ENCODE measurements at regions not wholly inside any gene's neighbourhood (a gene's known extent, or its start where the extent isn't known, plus 50 kb on each side); places are given as distances from the start of the nearest gene placed in this dataset.
A peak's percentile ranks its signal among the peaks of the same experiment; 100 is the strongest.

DNA sequence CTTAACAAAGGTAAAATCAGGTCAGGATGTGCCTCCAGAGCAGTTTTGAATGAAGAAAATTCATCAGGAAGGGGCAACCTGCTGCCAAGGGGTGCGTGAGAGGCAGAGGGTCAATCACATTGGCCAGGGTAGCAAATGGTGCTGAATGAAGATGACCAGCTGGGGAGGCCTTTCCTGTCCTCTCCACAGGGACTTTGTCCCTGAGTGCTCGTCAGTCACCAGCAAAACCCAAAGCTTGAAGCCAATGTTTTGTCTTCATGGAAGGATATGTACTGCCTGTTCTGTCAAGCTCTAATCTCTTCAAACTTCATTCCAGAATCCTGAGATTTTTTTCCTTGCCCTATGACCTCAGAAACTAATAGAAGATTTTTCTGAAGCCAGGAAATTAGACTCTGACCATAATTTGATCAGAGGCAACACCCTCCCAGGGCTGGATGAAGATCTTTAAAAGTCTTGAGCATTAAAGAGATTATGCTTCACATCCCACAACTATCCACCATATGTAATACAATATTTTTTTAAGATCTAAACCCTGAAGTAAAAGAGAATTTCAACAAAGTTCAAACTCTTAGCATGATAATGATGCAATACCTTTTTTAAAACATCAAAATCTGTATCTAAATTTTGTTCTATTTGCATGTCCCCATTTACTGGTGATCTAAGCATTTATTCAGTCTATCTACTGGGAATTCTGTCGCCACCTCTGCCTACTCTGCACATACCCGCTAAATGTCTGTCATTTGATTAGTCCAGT, 243.0 kb downstream of the SNX13 start:
- DNase-seq: no peak

DNA sequence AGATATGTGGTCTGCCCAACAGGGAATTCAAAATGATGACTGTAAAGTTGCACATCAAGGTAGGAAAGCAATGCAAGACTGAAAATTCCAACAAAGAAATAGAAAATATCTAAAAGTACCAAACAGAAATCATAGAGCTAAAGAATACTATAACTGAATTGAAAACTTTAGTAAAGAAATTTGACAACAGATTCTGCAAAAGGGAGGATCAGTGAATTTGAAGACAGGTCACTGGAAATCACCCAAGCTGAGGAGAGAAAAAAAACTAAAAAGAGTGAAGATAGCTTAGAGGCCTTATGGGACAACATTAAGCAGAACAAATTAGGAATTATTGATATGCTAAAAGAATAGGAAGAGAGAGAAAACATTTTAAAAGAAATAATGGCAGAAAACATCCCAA, 240.6 kb downstream of the SNX13 start:
- DNase-seq: no peak

DNA sequence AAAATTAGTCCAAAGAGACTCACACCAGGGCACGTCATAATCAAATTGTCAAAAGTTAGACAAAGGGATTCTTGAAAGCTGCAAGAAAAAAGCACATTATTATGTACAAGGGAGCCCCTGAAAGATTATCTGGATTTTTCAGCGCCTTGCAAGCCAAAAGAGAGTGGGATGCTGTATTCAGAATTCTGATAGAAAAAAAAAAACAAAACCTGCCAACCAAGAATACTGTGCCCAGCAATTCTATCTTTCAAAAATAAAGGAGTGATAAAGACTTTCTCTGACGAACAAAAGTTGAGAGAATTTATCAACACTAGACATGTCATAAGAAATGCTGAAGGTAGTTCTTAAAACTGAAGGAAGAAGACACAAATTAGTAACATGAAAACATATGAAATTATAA, 240.2 kb downstream of the SNX13 start:
- no peak for DNase-seq

DNA sequence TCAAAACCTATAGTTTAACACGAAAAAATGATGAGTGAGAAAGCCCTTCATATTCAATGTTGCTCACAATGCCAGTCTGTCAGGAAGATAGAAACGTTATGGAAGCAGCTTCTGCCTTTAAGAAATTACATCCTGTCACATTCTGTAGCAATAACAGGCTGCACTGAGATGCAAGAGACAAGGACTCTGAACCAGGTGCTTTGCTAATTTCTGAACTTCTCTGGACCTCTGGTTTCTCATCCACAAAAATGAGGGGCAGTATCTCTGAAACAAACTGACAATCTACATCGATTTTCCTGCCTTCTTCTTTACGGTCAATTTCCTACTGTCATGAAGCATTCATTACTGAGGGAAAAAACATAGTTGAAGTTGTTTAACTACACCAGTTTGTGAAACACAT, 234.0 kb downstream of the SNX13 start:
- DNase-seq: no peak

DNA sequence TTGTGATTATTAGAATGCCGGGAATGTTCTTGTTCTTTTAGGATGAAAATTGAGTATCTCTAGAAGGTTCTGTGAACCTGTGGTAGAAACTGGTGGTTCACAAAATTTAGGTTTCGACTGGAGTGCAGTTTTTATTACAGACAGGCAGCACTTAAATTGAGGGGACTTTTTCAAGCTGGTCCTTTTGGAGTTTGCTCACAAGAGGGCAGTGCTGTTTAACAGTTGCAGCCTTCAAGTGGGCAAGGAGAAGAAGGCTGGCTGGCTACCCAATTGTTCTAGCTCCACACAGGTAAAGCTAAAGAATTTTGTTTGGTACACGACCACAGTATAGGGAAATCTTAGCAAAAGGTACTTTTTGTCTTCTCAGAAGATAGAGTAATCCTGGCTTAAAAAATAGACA, 233.6 kb downstream of the SNX13 start:
- DNase-seq: peak; percentile 84

DNA sequence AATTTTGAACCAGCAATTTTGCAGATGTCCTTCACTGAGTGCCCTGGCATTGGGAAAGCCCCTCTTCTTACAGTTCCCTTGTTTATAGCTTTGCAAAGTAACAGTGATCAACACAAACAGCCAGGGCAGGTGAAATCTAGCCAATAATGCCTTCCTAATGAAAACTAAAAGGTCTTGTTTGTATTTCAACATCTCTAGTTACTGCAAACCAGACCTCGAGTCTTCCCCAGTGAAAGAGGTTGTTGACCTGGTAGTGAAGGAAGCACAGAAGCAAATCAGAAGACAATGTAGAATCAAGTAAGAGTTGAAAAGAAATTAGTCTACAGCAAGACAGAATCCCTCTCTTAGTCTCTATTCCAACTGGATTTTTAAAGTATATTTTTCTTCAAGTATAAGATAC, 231.2 kb downstream of the SNX13 start:
- no peak for DNase-seq

DNA sequence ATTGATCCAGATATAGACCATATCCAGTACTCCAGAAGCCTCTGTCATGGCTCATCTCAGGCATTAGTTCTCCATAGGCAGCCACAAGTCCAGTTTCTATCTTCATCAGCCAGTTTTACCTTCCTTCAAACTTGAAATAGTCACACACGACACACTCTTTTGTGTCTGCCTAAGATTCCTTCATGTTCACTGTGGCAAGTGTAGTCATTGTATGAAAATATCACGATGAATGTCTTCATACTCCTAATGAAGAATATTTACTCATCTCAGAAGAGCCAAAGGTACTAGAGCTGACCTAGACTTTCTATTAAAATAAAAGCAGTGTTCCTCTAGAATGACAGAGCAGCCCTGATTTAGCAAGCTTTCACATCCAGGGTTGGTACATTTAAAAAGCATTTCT, 230.7 kb downstream of the SNX13 start:
- no peak for DNase-seq

DNA sequence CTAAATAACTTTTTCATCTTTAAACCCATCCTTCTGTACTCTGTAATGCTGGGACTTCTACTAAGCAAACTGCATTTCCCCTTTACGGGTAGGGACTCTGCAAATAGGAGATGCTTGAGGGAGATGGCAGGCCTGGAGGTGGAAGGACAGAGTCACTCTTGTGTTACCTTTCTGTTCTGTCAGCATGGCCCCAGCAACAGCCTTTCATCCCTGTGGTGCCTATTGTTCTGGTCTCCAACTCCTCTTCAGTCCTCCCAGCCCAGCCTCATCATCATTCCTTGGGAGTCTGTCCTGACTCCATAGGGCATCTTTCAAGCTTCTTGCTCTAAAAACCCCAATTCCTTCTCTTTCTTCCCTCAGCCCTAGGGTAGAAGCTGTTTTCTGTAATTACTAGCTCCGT, 230.0 kb downstream of the SNX13 start:
- no peak for DNase-seq

DNA sequence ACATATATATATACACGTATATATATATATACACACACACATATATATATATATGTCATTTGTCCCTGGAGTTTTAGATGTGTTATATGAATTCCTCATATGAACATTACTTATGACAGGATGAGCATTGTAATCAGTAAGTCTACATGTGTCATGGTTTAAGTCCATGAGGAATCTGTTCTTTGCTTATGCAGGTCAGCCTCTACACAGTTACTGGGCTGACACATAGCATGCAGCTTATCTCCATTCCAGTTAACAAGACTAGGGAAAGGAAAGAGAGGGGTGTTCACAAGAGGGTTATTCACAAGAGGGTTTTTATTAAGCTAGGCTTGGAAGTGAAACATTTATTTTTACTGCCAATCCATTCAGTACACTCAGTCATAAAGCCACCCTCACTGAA, 226.7 kb downstream of the SNX13 start:
- DNase-seq: no peak

DNA sequence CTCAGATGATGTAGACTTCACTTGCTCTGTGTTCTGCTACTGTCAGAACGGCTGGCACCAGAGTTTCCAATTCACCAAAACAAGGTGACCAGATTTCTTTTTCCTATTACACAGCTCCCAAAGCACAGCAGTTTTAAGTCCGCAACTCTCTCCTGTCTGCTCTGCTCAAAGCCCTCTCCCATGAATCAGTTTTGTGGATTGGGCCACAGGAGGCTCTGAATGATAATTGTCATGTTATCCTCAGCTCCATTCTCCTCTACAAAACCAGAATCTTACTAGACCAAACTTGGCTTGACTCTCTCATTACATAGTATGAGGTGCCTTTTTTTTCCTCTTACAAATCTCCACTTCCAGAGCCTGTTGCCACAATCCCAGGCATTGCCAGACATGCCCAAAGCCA, 223.5 kb downstream of the SNX13 start:
- no peak for DNase-seq

DNA sequence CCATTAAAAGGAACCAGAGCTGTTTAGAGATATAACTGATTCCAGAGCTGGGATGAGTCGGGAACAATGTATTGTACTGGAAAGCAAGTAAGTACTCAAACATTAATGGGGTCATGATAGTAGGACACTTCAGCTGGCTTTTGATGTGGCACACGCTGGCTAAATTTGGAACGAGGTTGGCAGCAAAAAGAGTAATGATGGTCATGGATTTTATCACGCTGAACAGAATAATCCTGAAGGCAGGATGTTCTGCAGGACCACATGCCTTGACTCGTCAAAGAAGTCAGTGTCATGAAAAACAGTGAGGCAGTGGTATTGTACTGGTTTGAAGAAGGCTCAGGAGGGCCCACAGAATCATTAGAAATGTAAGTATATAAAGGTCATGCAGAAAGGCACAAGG, 220.3 kb downstream of the SNX13 start:
- no peak for DNase-seq

DNA sequence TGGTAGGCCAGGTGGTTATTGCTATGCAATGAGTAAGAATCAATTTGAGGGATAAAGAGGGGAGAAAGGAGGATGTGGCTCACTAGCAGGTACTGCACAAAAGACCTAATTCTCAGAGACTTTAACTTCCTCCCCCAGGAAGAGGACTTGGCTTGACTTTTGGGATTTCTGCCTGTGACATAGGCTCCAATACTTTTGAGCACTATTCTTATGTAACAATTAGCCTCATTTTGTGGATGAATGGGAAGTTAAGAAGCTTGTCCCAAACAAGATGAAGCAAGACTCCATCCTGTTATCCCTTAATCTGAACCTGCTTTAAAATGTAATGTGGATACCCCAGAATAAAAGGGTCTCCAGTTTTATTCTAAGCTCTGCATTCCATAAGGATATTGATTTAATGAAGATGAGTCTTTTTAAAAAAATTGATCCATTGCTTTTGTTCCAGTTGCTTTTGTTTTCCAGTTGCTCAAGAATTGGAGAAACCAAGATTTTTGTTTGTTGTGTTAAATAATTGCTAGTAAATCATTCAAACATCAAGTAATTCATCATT, 218.5 kb downstream of the SNX13 start:
- no peak for DNase-seq

DNA sequence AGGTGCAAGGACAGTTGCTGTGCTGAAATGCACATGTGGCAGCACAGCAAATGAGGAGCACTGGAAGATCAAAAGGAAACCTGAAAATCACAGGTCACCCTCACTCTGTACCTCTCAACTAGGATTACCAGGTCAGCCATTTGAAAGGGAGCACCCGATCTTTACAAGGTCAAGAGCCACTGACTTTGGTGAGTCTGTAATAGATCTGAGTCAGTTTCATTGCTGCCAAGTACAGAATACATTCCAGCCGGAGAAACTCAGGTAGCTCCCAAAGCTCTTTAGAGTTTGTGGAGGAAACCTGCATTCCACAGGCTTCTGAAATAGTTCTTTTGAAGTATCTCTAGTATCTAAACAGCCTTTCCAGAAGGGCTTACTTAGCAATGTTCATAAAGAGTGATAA, 217.5 kb downstream of the SNX13 start:
- DNase-seq: no peak

DNA sequence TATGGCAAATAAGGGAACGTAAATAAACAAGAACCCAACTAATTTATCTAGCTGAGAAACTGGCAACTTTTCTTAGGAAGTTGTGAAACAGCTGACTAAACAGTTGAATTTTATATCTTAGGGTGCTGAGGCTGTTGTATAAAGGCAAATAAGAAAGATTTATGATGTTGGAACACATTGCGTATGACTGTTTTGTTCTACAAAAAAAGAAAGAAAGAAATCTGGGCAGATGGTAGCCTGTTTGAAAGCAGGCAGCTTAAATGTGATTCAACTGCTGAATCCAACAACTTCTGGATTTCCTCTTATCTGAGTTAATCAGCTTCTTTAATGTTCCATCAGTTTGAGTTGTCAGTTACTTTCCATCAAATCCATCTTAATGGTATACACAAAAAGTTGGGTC, 214.5 kb downstream of the SNX13 start:
- no peak for DNase-seq

DNA sequence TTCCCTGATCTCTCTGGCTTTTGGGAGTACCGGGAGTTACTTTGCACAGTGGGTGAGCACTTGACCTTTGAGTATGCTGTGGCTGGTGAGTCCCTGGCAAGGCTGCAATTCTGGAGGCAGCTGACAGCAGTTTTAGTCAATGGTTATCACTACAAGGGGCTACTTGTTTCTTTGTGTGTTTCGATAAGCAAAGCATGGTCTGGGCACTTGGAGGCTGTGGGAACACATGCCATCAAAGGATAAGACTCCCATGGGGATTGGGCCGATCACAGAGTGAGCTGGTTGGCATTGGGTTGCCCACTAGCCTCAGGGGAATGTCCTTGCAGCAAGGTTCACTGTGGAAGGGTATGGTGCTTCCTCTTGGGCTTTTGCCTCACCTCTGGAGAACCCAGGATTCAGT, 208.2 kb downstream of the SNX13 start:
- no peak for DNase-seq
